GM23248 (cell line): ENCODE measurements at regions not wholly inside any gene's neighbourhood (a gene's known extent, or its start where the extent isn't known, plus 50 kb on each side); places are given as distances from the start of the nearest gene placed in this dataset.

Experiments used
- EZH2 ChIP-seq: fragments of 200-600 bp; sonication (generic); IDR thresholded peaks from 2 replicates; pipeline ENCODE4 v1.6.1; 2018; ENCODE audit warnings: antibody characterized with exemption, mild to moderate bottlenecking; ENCODE audit not compliant: insufficient read depth, poor library complexity, severe bottlenecking
- EZH2phosphoT487 ChIP-seq: fragments of 200-600 bp; sonication (generic); IDR thresholded peaks from 2 replicates; pipeline ENCODE4 v1.6.1; 2018; ENCODE audit warnings: antibody characterized with exemption, moderate library complexity, mild to moderate bottlenecking, low read depth; ENCODE audit not compliant: insufficient read depth

GRCh38 chr4:123284168-123284567 is 112.4 kb upstream of the SPRY1 start:
- TF ChIP-seq EZH2, result no peak
- TF ChIP-seq EZH2phosphoT487, result no peak
